ENCODE measurements at regions not wholly inside any gene's neighbourhood (a gene's known extent, or its start where the extent isn't known, plus 50 kb on each side); places are given as distances from the start of the nearest gene placed in this dataset.

GRCh38 chr13:55571237-55571867 is 1569.4 kb upstream of the PRR20A start:
- TF ChIP-seq CTCF (IDR thresholded peaks at IDR 0.05; ENCODE audit: poor library complexity) (no peak), EZH2 (IDR thresholded peaks at IDR 0.05; ENCODE audit: borderline replicate concordance) (no peak), EZH2phosphoT487 (IDR thresholded peaks at IDR 0.05; ENCODE audit: low read depth, severe bottlenecking, unreplicated experiment) (no peak)

Data from hepatocyte (in vitro differentiated cells).